ENCODE measurements at regions not wholly inside any gene's neighbourhood (a gene's known extent, or its start where the extent isn't known, plus 50 kb on each side); places are given as distances from the start of the nearest gene placed in this dataset.

DNA sequence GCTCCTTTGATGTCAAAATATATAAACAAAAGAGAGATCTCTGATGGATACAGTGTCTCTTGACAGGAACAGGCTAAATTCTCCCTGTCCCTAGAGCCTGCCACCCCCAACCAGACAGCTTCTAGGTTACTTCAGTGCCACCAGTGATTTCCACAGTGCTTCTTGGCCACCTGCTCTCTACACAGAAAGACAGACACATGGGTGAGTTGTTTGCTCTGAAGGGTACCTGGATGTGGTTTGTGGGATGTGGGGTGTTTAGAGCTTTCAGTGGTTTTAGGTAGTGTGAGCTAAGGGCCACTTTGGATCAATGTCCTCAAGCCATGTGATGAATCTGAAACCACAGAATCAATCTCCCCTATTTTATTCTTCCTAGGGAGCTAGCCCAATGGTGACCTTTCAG lies 125.4 kb downstream of the ANKRD18B start:
- BruUV-seq (replicated peaks), result no TSS peak
- FAIRE-seq, result no peak
- no peaks in the 10 kb centered on the region for H3K79me2 ChIP-seq (ENCODE audit: insufficient read depth, low read length)
- ChIA-PET POLR2A (no interaction called here), CTCF (ENCODE audit: low intra/inter-chr PET ratio, low total read pairs) (no interaction called here)
- in situ Hi-C loops (cut with HindIII; ENCODE audit: extremely low pct_ligation_motif_present, low pct_unique_long_range_greater_than_20kb) (no loop called here), intact Hi-C loops (cut with micrococcal nuclease; ENCODE audit: unreplicated experiment) (no loop called here)
- no peak for DNase-seq (ENCODE audit: low spot score)
- no peaks in the 10 kb centered on the region for H4K20me1 ChIP-seq (ENCODE audit: insufficient read depth, low read length)
- H3K27me3 ChIP-seq (ENCODE audit: control insufficient read depth in 1 of 2, insufficient read depth in 2 of 2, low read length in 2 of 2), result peaks cover 0 to 9% of the 10 kb centered on the region in 2 experiments; a peak in 1 of 5 replicates
- H3K27ac ChIP-seq (ENCODE audit: extremely low read length, insufficient read depth, low read length), result no peak overlapping the region
- no peak overlapping the region for H3K4me2 ChIP-seq (ENCODE audit: low read depth, low read length)
- H3K36me3 ChIP-seq (replicated peaks in 1 of 2; ENCODE audit: control insufficient read depth in 1 of 2, insufficient read depth in 2 of 2, low read length in 2 of 2), result no peaks in the 10 kb centered on the region
- no peak overlapping the region for H2AFZ ChIP-seq (ENCODE audit: low read length)
- H3K4me1 ChIP-seq (ENCODE audit: insufficient read depth, low read length), result no peaks in the 10 kb centered on the region
- H3K4me3 ChIP-seq (replicated peaks in 1 of 3; ENCODE audit: insufficient read depth in 1 of 3, low read depth in 2 of 3, low read length in 3 of 3), result no peak overlapping the region
- ATAC-seq, result no peak
- TF ChIP-seq ZBTB21 (CRISPR knock-in tag; IDR thresholded peaks at IDR 0.05) (no peak), ZNF724P (CRISPR knock-in tag; IDR thresholded peaks at IDR 0.05; ENCODE audit: borderline replicate concordance) (no peak), ESRRA (CRISPR knock-in tag; IDR thresholded peaks at IDR 0.05; ENCODE audit: low read depth) (no peak), NFKB2 (CRISPR knock-in tag; IDR thresholded peaks at IDR 0.05; ENCODE audit: borderline replicate concordance) (no peak)
- H3K9me3 ChIP-seq (ENCODE audit: low read length), result no peaks in the 10 kb centered on the region
- H3K9ac ChIP-seq (ENCODE audit: insufficient read depth, low read depth, low read length), result no peak overlapping the region

DNA sequence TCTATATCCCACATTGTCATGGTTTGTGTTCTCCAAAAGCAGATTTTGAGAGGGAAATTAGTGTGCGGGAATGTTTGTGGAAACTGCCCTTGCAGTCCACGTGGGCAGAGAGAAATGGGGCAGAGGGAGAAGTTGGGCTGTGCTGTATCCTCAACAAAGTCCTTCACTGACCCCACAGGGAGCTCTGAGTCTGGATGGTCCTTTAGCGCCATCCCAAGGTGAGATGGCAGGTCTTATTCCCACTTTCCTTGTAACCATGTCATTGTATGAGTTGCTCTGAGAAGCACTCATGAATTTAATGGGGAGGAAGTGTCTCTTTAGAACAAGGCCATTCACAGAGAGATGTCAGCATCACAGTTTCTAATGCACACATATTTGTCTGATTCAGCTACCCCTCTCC lies 127.1 kb downstream of the ANKRD18B start:
- no peak overlapping the region for H3K4me2 ChIP-seq (ENCODE audit: low read depth, low read length)
- no peaks in the 10 kb centered on the region for H3K9me3 ChIP-seq (ENCODE audit: low read length)
- ATAC-seq (no peak), FAIRE-seq (no peak), DNase-seq (ENCODE audit: low spot score) (no peak)
- POLR2A ChIA-PET, result no interaction called here
- H3K36me3 ChIP-seq (replicated peaks in 1 of 2; ENCODE audit: control insufficient read depth in 1 of 2, insufficient read depth in 2 of 2, low read length in 2 of 2), result no peaks in the 10 kb centered on the region
- H3K9ac ChIP-seq (ENCODE audit: insufficient read depth, low read depth, low read length), result no peak overlapping the region
- no peak overlapping the region for H3K27ac ChIP-seq (ENCODE audit: extremely low read length, insufficient read depth, low read length)
- H3K79me2 ChIP-seq (ENCODE audit: insufficient read depth, low read length), result no peaks in the 10 kb centered on the region
- no peaks in the 10 kb centered on the region for H3K4me1 ChIP-seq (ENCODE audit: insufficient read depth, low read length)
- H2AFZ ChIP-seq (ENCODE audit: low read length), result no peak overlapping the region
- H4K20me1 ChIP-seq (ENCODE audit: insufficient read depth, low read length), result no peaks in the 10 kb centered on the region
- peaks cover 0 to 14% of the 10 kb centered on the region in 2 experiments; a peak in 2 of 5 replicates for H3K27me3 ChIP-seq (ENCODE audit: control insufficient read depth in 1 of 2, insufficient read depth in 2 of 2, low read length in 2 of 2)
- H3K4me3 ChIP-seq (replicated peaks in 1 of 3; ENCODE audit: insufficient read depth in 1 of 3, low read depth in 2 of 3, low read length in 3 of 3), result no peak overlapping the region
- BruUV-seq (replicated peaks), result no TSS peak
- TF ChIP-seq DNMT1 (CRISPR knock-in tag; IDR thresholded peaks at IDR 0.05) (no peak), SCMH1 (CRISPR knock-in tag; IDR thresholded peaks at IDR 0.05; ENCODE audit: borderline replicate concordance) (no peak)
- intact Hi-C loops (cut with micrococcal nuclease; ENCODE audit: unreplicated experiment) (no loop called here), in situ Hi-C loops (cut with HindIII; ENCODE audit: extremely low pct_ligation_motif_present, low pct_unique_long_range_greater_than_20kb) (no loop called here)
- CTCF ChIA-PET (ENCODE audit: low intra/inter-chr PET ratio, low total read pairs), result no interaction called here
- WGBS (ENCODE audit: low lambda C conversion rate), result 62% methylated on average over 2 of the region's 3 CpGs

Measured in HepG2 (cell line).